ENCODE measurements at regions not wholly inside any gene's neighbourhood (a gene's known extent, or its start where the extent isn't known, plus 50 kb on each side); places are given as distances from the start of the nearest gene placed in this dataset.
"Not testable (repeated sequence)": the region's sequence is repeated elsewhere in the genome, so short reads cannot be mapped to it uniquely, and the experiment has no call there.

- DNase-seq (ENCODE audit: low spot score): no peak
Measured at GRCh38 chr5:154653418-154653763, 101.8 kb upstream of the LARP1 start.

- no peak for DNase-seq (ENCODE audit: low spot score)
Measured at GRCh38 chr5:154652746-154653417, 102.3 kb upstream of the LARP1 start.

- DNase-seq (ENCODE audit: low spot score): not testable (repeated sequence)
Measured at GRCh38 chr5:154651795-154652194, 103.4 kb upstream of the LARP1 start.

GRCh38 chr5:154648706-154649105, 106.5 kb upstream of the LARP1 start:
- DNase-seq (ENCODE audit: low spot score): no peak

- no peak for DNase-seq (ENCODE audit: low spot score)
Measured at GRCh38 chr5:154648229-154648628, 106.9 kb upstream of the LARP1 start.

- peak; percentile 23 for DNase-seq (ENCODE audit: low spot score)
Measured at GRCh38 chr5:154647761-154648145, 107.4 kb upstream of the LARP1 start.

- DNase-seq (ENCODE audit: low spot score): peak; percentile 95
Measured at GRCh38 chr5:154647114-154647760, 107.9 kb upstream of the LARP1 start.

- DNase-seq (ENCODE audit: low spot score): no peak
Measured at GRCh38 chr5:154646745-154647113, 108.4 kb upstream of the LARP1 start.

- no peak for DNase-seq (ENCODE audit: low spot score)
Measured at GRCh38 chr5:154644745-154645411, 110.3 kb upstream of the LARP1 start.

GRCh38 chr5:154642499-154643245, 112.5 kb upstream of the LARP1 start:
- peak; percentile 60 for DNase-seq (ENCODE audit: low spot score)

- peak; percentile 30 for DNase-seq (ENCODE audit: low spot score)
Measured at GRCh38 chr5:154640213-154640831, 114.9 kb upstream of the LARP1 start.

- DNase-seq (ENCODE audit: low spot score): not testable (repeated sequence)
Measured at GRCh38 chr5:154636786-154637185, 118.4 kb upstream of the LARP1 start.

GRCh38 chr5:154636271-154636670, 118.9 kb upstream of the LARP1 start:
- DNase-seq (ENCODE audit: low spot score): not testable (repeated sequence)

GRCh38 chr5:154633744-154634143, 121.4 kb upstream of the LARP1 start:
- not testable (repeated sequence) for DNase-seq (ENCODE audit: low spot score)

GRCh38 chr5:154631141-154631540, 124.0 kb upstream of the LARP1 start:
- no peak for DNase-seq (ENCODE audit: low spot score)

GRCh38 chr5:154630410-154630809, 124.8 kb upstream of the LARP1 start:
- DNase-seq (ENCODE audit: low spot score): no peak

GRCh38 chr5:154628685-154629084, 126.5 kb upstream of the LARP1 start:
- no peak for DNase-seq (ENCODE audit: low spot score)

GRCh38 chr5:154627698-154628678, 127.2 kb upstream of the LARP1 start:
- DNase-seq (ENCODE audit: low spot score): peak; percentile 46

GRCh38 chr5:154626876-154627557, 128.2 kb upstream of the LARP1 start:
- DNase-seq (ENCODE audit: low spot score): no peak

GRCh38 chr5:154625031-154625430, 130.1 kb upstream of the LARP1 start:
- no peak for DNase-seq (ENCODE audit: low spot score)
